ENCODE measurements at regions not wholly inside any gene's neighbourhood (a gene's known extent, or its start where the extent isn't known, plus 50 kb on each side); places are given as distances from the start of the nearest gene placed in this dataset.
"Not testable (repeated sequence)": the region's sequence is repeated elsewhere in the genome, so short reads cannot be mapped to it uniquely, and the experiment has no call there.

GRCh38 chr6:14231071-14231483, 113.5 kb downstream of the CD83 start:
- Histone ChIP-seq H3K36me3 (ENCODE audit: control insufficient read depth in 3 of 3, insufficient read depth in 3 of 3, low read length in 3 of 3) (no peaks in the 10 kb centered on the region), H3K27me3 (ENCODE audit: control insufficient read depth in 3 of 3, insufficient read depth in 3 of 3, low read length in 3 of 3) (no peaks in the 10 kb centered on the region), H3K27ac (ENCODE audit: low read depth, low read length) (no peak overlapping the region), H3K9me3 (ENCODE audit: control insufficient read depth in 3 of 3, low read length in 3 of 3) (no peaks in the 10 kb centered on the region), H3K4me1 (ENCODE audit: control insufficient read depth in 3 of 3, insufficient read depth in 3 of 3, low read length in 3 of 3) (no peaks in the 10 kb centered on the region), H3K4me3 (ENCODE audit: low read length in 3 of 3) (no peak overlapping the region), H3K9ac (ENCODE audit: low read depth in 1 of 3, low read length in 3 of 3) (no peak overlapping the region)

DNA sequence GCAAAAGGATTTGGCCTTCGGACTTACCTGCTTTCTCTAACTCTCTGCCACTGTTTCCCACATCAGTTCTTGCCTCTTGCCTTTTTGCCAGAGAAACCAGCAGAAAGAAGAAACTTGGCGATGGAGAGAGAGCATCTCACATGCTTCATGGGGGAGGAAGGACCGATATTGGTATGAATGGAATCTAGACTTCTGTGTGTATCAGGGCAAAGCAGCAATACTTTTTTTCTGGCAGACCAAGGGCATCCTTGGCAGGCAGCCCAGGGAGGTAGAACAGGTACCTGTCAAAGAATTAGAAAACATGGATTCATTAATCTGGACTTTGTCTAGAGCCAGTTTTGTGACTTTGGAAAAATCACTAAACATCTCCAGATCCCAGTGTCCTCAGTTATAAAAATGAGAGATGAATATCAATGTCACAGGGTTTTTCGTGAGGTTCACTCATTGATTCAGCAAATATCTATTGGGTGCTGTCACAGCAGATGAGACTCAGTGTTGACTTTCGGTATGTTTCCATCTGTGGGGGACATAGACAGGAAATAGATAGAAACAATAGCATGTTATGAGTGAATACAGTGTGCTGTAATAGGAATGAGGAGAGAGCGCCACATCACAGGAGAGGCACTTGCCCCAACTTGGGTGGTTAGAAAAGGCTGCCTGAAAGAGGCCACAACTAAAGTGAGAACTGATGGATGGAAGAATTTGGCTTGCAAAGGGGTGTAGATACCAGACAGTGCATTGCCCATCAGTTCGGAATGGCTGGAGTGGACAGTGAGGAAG, 114.1 kb downstream of the CD83 start:
- Histone ChIP-seq H3K27me3 (ENCODE audit: control insufficient read depth in 3 of 3, insufficient read depth in 3 of 3, low read length in 3 of 3) (no peaks in the 10 kb centered on the region), H3K4me1 (ENCODE audit: control insufficient read depth in 3 of 3, insufficient read depth in 3 of 3, low read length in 3 of 3) (peaks cover 0 to 5% (median 3%) of the 10 kb centered on the region in 3 donors), H3K36me3 (ENCODE audit: control insufficient read depth in 3 of 3, insufficient read depth in 3 of 3, low read length in 3 of 3) (no peaks in the 10 kb centered on the region), H3K27ac (ENCODE audit: low read depth, low read length) (no peak overlapping the region), H3K9me3 (ENCODE audit: control insufficient read depth in 3 of 3, low read length in 3 of 3) (no peaks in the 10 kb centered on the region), H3K9ac (ENCODE audit: low read depth in 1 of 3, low read length in 3 of 3) (no peak overlapping the region), H3K4me3 (ENCODE audit: low read length in 3 of 3) (no peak overlapping the region)

DNA sequence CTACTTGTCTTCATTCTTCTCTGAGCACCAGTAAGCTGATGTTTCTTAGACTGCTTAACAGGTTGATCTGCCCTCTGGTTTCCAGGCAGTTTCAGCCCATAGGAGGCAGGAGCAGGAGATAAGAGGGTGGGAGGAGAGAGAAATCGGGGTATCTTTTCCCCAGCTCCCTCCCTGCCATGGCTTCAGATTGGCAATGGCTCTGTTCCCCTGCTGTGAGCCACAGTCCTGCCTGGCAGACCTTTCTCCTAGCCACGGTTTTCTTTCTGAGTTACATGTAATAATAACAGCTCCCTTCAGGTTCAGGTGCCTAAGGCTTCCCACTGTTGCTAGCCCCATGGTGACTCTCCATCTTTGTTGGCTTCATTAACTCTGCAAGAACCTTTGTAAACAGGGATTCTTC, 115.3 kb downstream of the CD83 start:
- no peak overlapping the region for H3K27ac ChIP-seq (ENCODE audit: low read depth, low read length)
- peaks cover 0 to 5% (median 3%) of the 10 kb centered on the region in 3 donors for H3K4me1 ChIP-seq (ENCODE audit: control insufficient read depth in 3 of 3, insufficient read depth in 3 of 3, low read length in 3 of 3)
- H3K36me3 ChIP-seq (ENCODE audit: control insufficient read depth in 3 of 3, insufficient read depth in 3 of 3, low read length in 3 of 3) = no peaks in the 10 kb centered on the region
- no peak overlapping the region for H3K4me3 ChIP-seq (ENCODE audit: low read length in 3 of 3)
- H3K9me3 ChIP-seq (ENCODE audit: control insufficient read depth in 3 of 3, low read length in 3 of 3) = no peaks in the 10 kb centered on the region
- no peaks in the 10 kb centered on the region for H3K27me3 ChIP-seq (ENCODE audit: control insufficient read depth in 3 of 3, insufficient read depth in 3 of 3, low read length in 3 of 3)
- no peak overlapping the region for H3K9ac ChIP-seq (ENCODE audit: low read depth in 1 of 3, low read length in 3 of 3)

- Histone ChIP-seq H3K4me3 (ENCODE audit: low read length in 3 of 3) (no peak overlapping the region), H3K4me1 (ENCODE audit: control insufficient read depth in 3 of 3, insufficient read depth in 3 of 3, low read length in 3 of 3) (peaks cover 0 to 5% (median 3%) of the 10 kb centered on the region in 3 donors), H3K9me3 (ENCODE audit: control insufficient read depth in 3 of 3, low read length in 3 of 3) (no peaks in the 10 kb centered on the region), H3K27ac (ENCODE audit: low read depth, low read length) (no peak overlapping the region), H3K27me3 (ENCODE audit: control insufficient read depth in 3 of 3, insufficient read depth in 3 of 3, low read length in 3 of 3) (no peaks in the 10 kb centered on the region), H3K36me3 (ENCODE audit: control insufficient read depth in 3 of 3, insufficient read depth in 3 of 3, low read length in 3 of 3) (no peaks in the 10 kb centered on the region), H3K9ac (ENCODE audit: low read depth in 1 of 3, low read length in 3 of 3) (no peak overlapping the region)
These were observed 118.2 kb downstream of the CD83 start for GRCh38 chr6:14235653-14236356.

- no peak overlapping the region for H3K4me3 ChIP-seq (ENCODE audit: low read length in 3 of 3)
- no peaks in the 10 kb centered on the region for H3K36me3 ChIP-seq (ENCODE audit: control insufficient read depth in 3 of 3, insufficient read depth in 3 of 3, low read length in 3 of 3)
- H3K4me1 ChIP-seq (ENCODE audit: control insufficient read depth in 3 of 3, insufficient read depth in 3 of 3, low read length in 3 of 3) = peaks cover 0 to 5% (median 3%) of the 10 kb centered on the region in 3 donors
- no peaks in the 10 kb centered on the region for H3K27me3 ChIP-seq (ENCODE audit: control insufficient read depth in 3 of 3, insufficient read depth in 3 of 3, low read length in 3 of 3)
- H3K9me3 ChIP-seq (ENCODE audit: control insufficient read depth in 3 of 3, low read length in 3 of 3) = no peaks in the 10 kb centered on the region
- H3K27ac ChIP-seq (ENCODE audit: low read depth, low read length) = no peak overlapping the region
- no peak overlapping the region for H3K9ac ChIP-seq (ENCODE audit: low read depth in 1 of 3, low read length in 3 of 3)
These were observed 121.5 kb downstream of the CD83 start for GRCh38 chr6:14239097-14239496.

DNA sequence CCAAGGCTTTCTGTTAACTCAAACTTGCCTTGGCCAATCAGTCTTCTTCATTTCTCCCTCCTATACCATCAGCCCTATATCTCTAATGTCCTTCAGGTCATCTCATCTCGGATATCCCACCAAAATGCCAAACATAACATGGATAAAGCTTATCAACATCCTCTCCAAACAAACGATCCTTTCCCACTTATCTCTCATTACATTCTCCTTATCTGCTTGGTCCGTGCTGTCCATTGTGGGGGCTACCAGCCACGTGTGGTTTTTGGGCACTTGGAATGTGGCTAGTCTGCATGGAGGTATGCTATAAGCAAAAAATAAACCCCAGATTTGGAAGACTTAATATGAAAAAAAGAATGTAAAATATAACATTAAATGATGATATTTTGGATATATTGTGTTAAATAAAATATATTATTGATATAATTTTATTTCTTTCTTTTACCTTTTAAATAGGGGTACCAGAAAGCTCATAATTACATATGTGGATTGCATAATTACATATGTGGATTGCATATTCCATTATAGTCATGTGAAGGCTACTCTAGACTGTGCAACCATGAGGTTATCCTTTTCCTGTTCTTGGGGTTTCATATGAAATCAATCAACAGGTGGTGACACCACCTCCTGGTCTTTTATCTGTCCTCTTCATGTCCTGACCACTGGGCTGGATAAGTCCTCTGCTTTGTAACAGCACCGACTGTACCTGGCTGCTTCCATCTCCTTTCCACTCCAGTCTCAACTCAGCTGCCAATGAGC, 123.0 kb downstream of the CD83 start:
- Histone ChIP-seq H3K27me3 (ENCODE audit: control insufficient read depth in 3 of 3, insufficient read depth in 3 of 3, low read length in 3 of 3) (no peaks in the 10 kb centered on the region), H3K4me1 (ENCODE audit: control insufficient read depth in 3 of 3, insufficient read depth in 3 of 3, low read length in 3 of 3) (peaks cover 0 to 5% (median 3%) of the 10 kb centered on the region in 3 donors), H3K36me3 (ENCODE audit: control insufficient read depth in 3 of 3, insufficient read depth in 3 of 3, low read length in 3 of 3) (no peaks in the 10 kb centered on the region), H3K27ac (ENCODE audit: low read depth, low read length) (no peak overlapping the region), H3K9me3 (ENCODE audit: control insufficient read depth in 3 of 3, low read length in 3 of 3) (no peaks in the 10 kb centered on the region), H3K9ac (ENCODE audit: low read depth in 1 of 3, low read length in 3 of 3) (no peak overlapping the region), H3K4me3 (ENCODE audit: low read length in 3 of 3) (no peak overlapping the region)

DNA sequence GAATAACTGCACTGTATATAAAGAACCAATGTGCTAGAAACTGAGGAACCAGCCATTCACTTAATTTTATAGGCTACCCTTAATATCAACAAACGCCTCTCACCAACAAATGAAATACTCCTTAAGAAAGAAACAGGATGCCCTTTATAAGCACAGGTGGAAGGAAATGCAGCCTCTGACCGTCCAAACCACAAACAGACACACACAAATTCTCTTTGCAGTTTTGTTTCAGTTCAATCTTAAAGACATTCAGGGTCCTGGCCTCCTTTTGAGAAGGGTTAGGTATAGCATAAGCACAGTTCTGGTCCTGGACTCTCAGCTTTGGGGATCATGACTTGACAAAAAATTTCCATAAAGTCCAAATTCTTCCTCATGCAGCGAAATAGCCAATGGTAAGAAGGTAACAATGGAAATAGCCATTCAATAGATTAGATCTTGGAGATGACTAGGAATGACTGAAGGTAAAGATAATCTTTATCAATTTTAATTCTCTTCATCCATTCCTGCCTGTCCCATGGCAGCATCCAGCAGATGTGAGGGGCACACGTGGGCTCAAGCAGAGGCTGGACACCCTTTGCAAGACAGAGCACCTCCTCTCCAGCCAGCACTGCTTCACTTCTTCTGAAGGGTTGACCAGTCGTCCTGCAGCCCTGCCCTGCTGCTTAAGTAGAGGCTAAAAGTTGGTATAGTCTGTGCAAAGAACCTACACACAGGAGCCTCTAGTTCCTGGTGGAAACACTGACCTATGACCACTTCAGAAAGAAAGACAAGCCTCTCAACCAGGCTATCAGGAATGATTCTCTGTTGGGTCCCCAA, 123.9 kb downstream of the CD83 start:
- Histone ChIP-seq H3K27me3 (ENCODE audit: control insufficient read depth in 3 of 3, insufficient read depth in 3 of 3, low read length in 3 of 3) (no peaks in the 10 kb centered on the region), H3K9ac (ENCODE audit: low read depth in 1 of 3, low read length in 3 of 3) (no peak overlapping the region), H3K9me3 (ENCODE audit: control insufficient read depth in 3 of 3, low read length in 3 of 3) (no peaks in the 10 kb centered on the region), H3K27ac (ENCODE audit: low read depth, low read length) (no peak overlapping the region), H3K36me3 (ENCODE audit: control insufficient read depth in 3 of 3, insufficient read depth in 3 of 3, low read length in 3 of 3) (no peaks in the 10 kb centered on the region), H3K4me3 (ENCODE audit: low read length in 3 of 3) (no peak overlapping the region), H3K4me1 (ENCODE audit: control insufficient read depth in 3 of 3, insufficient read depth in 3 of 3, low read length in 3 of 3) (peaks cover 0 to 2% (median under 1%) of the 10 kb centered on the region in 3 donors)

- not testable (repeated sequence) for H3K4me1 ChIP-seq (ENCODE audit: control insufficient read depth in 3 of 3, insufficient read depth in 3 of 3, low read length in 3 of 3); H3K36me3 ChIP-seq (ENCODE audit: control insufficient read depth in 3 of 3, insufficient read depth in 3 of 3, low read length in 3 of 3); H3K9me3 ChIP-seq (ENCODE audit: control insufficient read depth in 3 of 3, low read length in 3 of 3); H3K27ac ChIP-seq (ENCODE audit: low read depth, low read length); H3K4me3 ChIP-seq (ENCODE audit: low read length in 3 of 3); H3K9ac ChIP-seq (ENCODE audit: low read depth in 1 of 3, low read length in 3 of 3); H3K27me3 ChIP-seq (ENCODE audit: control insufficient read depth in 3 of 3, insufficient read depth in 3 of 3, low read length in 3 of 3)
These were observed 125.3 kb downstream of the CD83 start for GRCh38 chr6:14242912-14243311.

DNA sequence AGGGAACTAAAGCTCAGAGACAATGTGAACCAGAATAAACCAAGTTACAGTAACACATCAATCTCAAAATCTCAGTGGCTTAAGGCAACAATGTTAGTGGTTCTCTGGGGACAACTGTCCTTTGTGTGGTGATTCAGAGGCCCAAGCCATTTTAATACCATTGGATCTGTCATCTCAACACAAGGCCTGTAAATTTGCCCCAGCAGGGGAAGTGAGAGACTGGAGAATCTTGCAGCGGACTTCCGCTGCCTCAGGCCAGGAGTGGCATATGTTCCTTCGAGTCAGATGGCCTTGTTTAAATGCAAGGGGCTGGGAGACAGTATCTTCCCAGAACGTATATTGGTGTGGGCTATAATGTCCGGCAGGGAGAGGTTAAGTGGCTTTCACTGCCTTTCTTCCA, 126.0 kb downstream of the CD83 start:
- H3K27me3 ChIP-seq (ENCODE audit: control insufficient read depth in 3 of 3, insufficient read depth in 3 of 3, low read length in 3 of 3) = no peaks in the 10 kb centered on the region
- H3K4me1 ChIP-seq (ENCODE audit: control insufficient read depth in 3 of 3, insufficient read depth in 3 of 3, low read length in 3 of 3) = no peaks in the 10 kb centered on the region
- H3K27ac ChIP-seq (ENCODE audit: low read depth, low read length) = no peak overlapping the region
- H3K4me3 ChIP-seq (ENCODE audit: low read length in 3 of 3) = no peak overlapping the region
- no peak overlapping the region for H3K9ac ChIP-seq (ENCODE audit: low read depth in 1 of 3, low read length in 3 of 3)
- no peaks in the 10 kb centered on the region for H3K36me3 ChIP-seq (ENCODE audit: control insufficient read depth in 3 of 3, insufficient read depth in 3 of 3, low read length in 3 of 3)
- H3K9me3 ChIP-seq (ENCODE audit: control insufficient read depth in 3 of 3, low read length in 3 of 3) = no peaks in the 10 kb centered on the region
